GM12891 (cell line): ENCODE measurements at regions not wholly inside any gene's neighbourhood (a gene's known extent, or its start where the extent isn't known, plus 50 kb on each side); places are given as distances from the start of the nearest gene placed in this dataset.

Experiments
- POLR2A ChIP-seq: IDR thresholded peaks from 2 replicates; pipeline ENCODE4 v1.6.1; 2011; ENCODE audit warnings: low read depth, low read length, control low read depth
- POLR2AphosphoS5 ChIP-seq: IDR thresholded peaks from 2 replicates; pipeline ENCODE4 v1.6.1; 2011; ENCODE audit warnings: low read depth, low read length, control low read depth
- POU2F2 ChIP-seq: IDR thresholded peaks from 2 replicates; pipeline ENCODE4 v1.6.1; 2011; ENCODE audit warnings: low read depth, mild to moderate bottlenecking, control low read depth, low read length, moderate library complexity
- SPI1 ChIP-seq: IDR thresholded peaks from 2 replicates; pipeline ENCODE4 v1.6.1; 2011; ENCODE audit warnings: low read depth, low read length, control low read depth
- TAF1 ChIP-seq: IDR thresholded peaks from 2 replicates; pipeline ENCODE4 v1.6.1; 2011; ENCODE audit warnings: low read depth, low read length, control low read depth

- TF ChIP-seq POLR2A (no peak), SPI1 (no peak), POLR2AphosphoS5 (no peak), TAF1 (no peak), POU2F2 (no peak)
Observed at GRCh38 chr6:147925826-147926225, 416.8 kb upstream of the SASH1 start.
